GM20000 (cell line): ENCODE measurements at regions not wholly inside any gene's neighbourhood (a gene's known extent, or its start where the extent isn't known, plus 50 kb on each side); places are given as distances from the start of the nearest gene placed in this dataset.

ENCODE experiments used
- DNase-seq: peaks from one replicate; pipeline ENCODE4 v3.0.0; 2012; ENCODE audit warnings: low spot score
- CTCF ChIP-seq: IDR thresholded peaks from 2 replicates; pipeline ENCODE4 v1.5.1; 2012; ENCODE audit warnings: mild to moderate bottlenecking, control low read depth; ENCODE audit errors: extremely low read depth, missing control alignments

DNA sequence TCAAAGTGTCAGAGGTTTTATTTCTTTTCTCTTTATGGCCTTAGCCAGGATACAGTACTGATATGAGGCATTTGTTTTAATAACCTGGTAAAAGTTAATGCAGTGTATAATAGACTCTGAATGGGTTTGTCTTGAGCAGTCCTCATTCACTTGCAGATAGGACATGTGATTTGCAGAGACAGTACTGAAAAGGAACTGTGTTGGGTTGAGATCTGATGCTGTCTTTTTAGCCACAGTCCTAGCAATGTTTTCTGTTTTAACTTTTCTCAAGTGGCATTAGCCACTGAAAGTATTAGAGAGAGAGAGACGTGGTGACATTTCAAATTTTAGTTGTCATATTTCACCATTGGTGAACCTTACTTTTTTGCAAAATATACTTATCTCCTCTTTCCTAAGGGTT is 547.2 kb upstream of the MAN1A1 start:
- DNase-seq = no peak
- no peak for TF ChIP-seq CTCF

GRCh38 chr6:119895626-119896025 is 546.1 kb upstream of the MAN1A1 start:
- no peak for TF ChIP-seq CTCF

GRCh38 chr6:119894811-119895210 is 545.2 kb upstream of the MAN1A1 start:
- TF ChIP-seq CTCF = no peak
- no peak for DNase-seq

More at GRCh38 chr6:119895626-119896025, 546.1 kb upstream of the MAN1A1 start:
- DNase-seq = no peak

DNA sequence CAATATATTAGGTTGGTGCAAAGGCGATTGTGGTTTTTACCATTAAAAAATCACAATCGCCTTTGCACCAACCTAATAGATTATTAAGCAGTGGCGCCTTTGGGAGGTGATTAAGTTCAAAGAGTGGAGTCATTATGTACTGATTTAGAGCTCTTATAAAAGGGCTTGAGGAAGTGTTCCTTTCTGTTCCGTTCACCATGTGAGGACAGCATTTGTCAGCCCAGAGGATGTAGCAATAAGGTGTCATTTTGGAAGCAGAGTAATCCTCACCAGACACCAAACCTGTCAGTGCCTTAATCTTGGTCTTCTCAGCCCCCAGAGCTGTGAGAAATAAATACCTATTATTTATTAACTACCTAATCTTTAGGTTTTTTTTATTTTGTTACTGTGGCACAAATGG is 542.1 kb upstream of the MAN1A1 start:
- no peak for DNase-seq
- TF ChIP-seq CTCF = no peak

DNA sequence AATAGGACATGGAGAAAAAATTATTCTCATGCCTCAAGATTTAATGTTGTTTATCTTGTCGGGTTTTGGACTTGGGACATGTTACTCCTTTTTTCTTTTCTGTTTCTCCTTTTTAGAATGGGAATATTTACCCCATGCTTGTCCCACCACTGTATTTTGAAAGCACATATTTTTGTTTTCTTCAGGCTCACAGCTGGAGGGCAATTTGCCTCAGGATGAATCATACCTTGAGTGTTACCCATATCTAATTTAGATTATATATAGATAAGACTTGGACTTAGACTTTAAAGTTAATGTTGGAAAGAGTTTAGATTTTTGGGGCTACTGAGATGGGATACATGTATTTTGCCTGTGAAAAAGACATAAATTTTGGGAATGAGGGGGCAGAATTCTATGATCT is 541.6 kb upstream of the MAN1A1 start:
- no peak for TF ChIP-seq CTCF
- DNase-seq = no peak

- no peak for TF ChIP-seq CTCF
- DNase-seq = no peak
These were observed 540.9 kb upstream of the MAN1A1 start for GRCh38 chr6:119890470-119890869.

DNA sequence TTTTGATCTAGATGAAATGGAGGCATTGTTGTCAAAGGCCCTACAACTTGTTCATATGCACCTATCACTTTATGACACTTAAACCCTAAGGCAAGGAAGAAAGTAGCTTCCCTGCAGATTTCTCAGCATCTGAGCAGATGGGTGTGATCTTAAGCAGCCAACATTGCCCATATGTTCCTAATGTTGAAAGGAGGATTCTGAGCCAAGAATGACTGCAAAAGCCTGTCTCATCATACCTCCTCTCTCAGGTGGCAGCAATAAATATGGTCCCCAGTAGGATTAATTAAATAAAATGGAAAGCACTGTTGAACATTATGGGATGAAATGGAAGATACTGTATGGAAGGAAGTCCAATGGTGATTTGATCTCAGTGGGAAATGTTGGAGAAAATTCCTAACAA is 538.1 kb upstream of the MAN1A1 start:
- no peak for TF ChIP-seq CTCF
- no peak for DNase-seq

- TF ChIP-seq CTCF = no peak
These were observed 531.9 kb upstream of the MAN1A1 start for GRCh38 chr6:119881416-119881815.

More at GRCh38 chr6:119881416-119881815, 531.9 kb upstream of the MAN1A1 start:
- no peak for DNase-seq
